SU-DHL-6 (cell line): ENCODE measurements at regions not wholly inside any gene's neighbourhood (a gene's known extent, or its start where the extent isn't known, plus 50 kb on each side); places are given as distances from the start of the nearest gene placed in this dataset.

Source experiments
- H2AFZ ChIP-seq: fragments of 200-600 bp; sonication (generic); 2 replicates; pipeline ENCODE4 v1.6.1; 2014; ENCODE audit warnings: low read depth, mild to moderate bottlenecking, moderate library complexity, mixed read lengths, antibody characterized with exemption, low read length; ENCODE audit not compliant: severe bottlenecking
- H3F3A ChIP-seq: fragments of 200-600 bp; shearing (Covaris generic); 2 replicates; pipeline ENCODE4 v1.6.0; 2016; ENCODE audit warnings: antibody characterized with exemption, mild to moderate bottlenecking; ENCODE audit not compliant: insufficient read depth
- H3K27ac ChIP-seq: fragments of 200-600 bp; sonication (generic); 2 replicates; pipeline ENCODE4 v1.5.1; 2016; ENCODE audit warnings: low read depth, mild to moderate bottlenecking, low read length, moderate library complexity, mixed read lengths
- H3K27me3 ChIP-seq: fragments of 200-600 bp; sonication (generic), shearing (Covaris generic); 2 replicates; pipeline ENCODE4 v1.6.0; 2014; ENCODE audit warnings: mild to moderate bottlenecking, low read length
- H3K36me3 ChIP-seq: fragments of 200-600 bp; sonication (generic); 2 replicates; pipeline ENCODE4 v1.6.1; 2014; ENCODE audit warnings: mild to moderate bottlenecking, low read length, mixed read lengths
- H3K4me2 ChIP-seq: fragments of 300-600, 200-600 bp; shearing (Covaris generic), sonication (generic); 2 replicates; pipeline ENCODE4 v1.6.0; 2014; ENCODE audit warnings: low read length, low read depth, mild to moderate bottlenecking; ENCODE audit not compliant: poor library complexity, severe bottlenecking
- H3K4me3 ChIP-seq: fragments of 200-600 bp; sonication (generic); 2 replicates; pipeline ENCODE4 v1.5.1; 2014; ENCODE audit warnings: antibody characterized with exemption, low read length, mild to moderate bottlenecking, mixed read lengths; ENCODE audit not compliant: insufficient read depth, poor library complexity, severe bottlenecking
- H3K79me2 ChIP-seq: fragments of 200-600 bp; sonication (generic); 2 replicates; pipeline ENCODE4 v1.6.1; 2014; ENCODE audit warnings: mild to moderate bottlenecking, low read length, moderate library complexity; ENCODE audit not compliant: insufficient read depth
- H3K9ac ChIP-seq: fragments of 200-600 bp; sonication (generic); 2 replicates; pipeline ENCODE4 v1.7.0; 2014; ENCODE audit warnings: mild to moderate bottlenecking, low read length
- H3K9me2 ChIP-seq: fragments of 200-600 bp; sonication (generic); replicated peaks from 2 replicates; pipeline ENCODE4 v1.6.1; 2014; ENCODE audit warnings: low read length; ENCODE audit not compliant: insufficient read depth
- H3K9me3 ChIP-seq: fragments of 200-600 bp; sonication (generic); 2 replicates; pipeline ENCODE4 v1.6.1; 2014; ENCODE audit warnings: low read length, mixed read lengths; ENCODE audit not compliant: insufficient read depth
- H4K20me1 ChIP-seq: fragments of 200-600 bp; sonication (generic); 2 replicates; pipeline ENCODE4 v1.6.1; 2014; ENCODE audit warnings: low read depth, mild to moderate bottlenecking, antibody characterized with exemption, low read length, moderate library complexity, mixed read lengths
- CTCF ChIP-seq: fragments of 200-600 bp; sonication (generic); IDR thresholded peaks from one replicate; pipeline ENCODE4 v1.5.1; 2017; ENCODE audit warnings: antibody characterized with exemption, mild to moderate bottlenecking, low read length, moderate library complexity; ENCODE audit not compliant: insufficient read depth, poor library complexity, severe bottlenecking
- EZH2phosphoT487 ChIP-seq: fragments of 200-600 bp; sonication (generic), shearing (Covaris generic); conservative IDR thresholded peaks from 2 replicates; pipeline ENCODE4 v1.6.1; 2018; ENCODE audit warnings: mild to moderate bottlenecking, antibody characterized with exemption, low read length, moderate library complexity, mixed read lengths

DNA sequence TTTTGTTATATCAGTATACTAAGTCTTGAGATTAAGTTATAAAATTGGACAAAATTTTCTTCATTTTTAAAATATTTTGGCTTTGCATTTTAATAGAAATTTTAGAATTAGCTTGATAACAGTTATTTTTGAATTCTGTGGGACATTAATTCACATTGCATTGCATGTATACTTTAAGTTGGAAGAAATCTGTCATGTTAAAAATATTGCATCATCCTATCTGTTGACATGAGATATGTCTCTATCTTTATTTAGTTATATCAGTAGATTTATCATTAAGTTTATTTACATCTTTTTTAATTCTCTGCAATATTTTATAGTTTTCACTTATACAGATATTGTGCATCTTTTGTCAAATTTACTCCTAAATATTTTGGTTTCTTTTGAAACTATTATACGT is 904.6 kb upstream of the NR2F2 start:
- no peaks in the 10 kb centered on the region for H3K36me3 ChIP-seq
- TF ChIP-seq EZH2phosphoT487 (no peak), CTCF (no peak)

GRCh38 chr15:95429345-95429744 is 901.2 kb upstream of the NR2F2 start:
- Histone ChIP-seq H3K4me2 (no peak overlapping the region), H3K27ac (no peak overlapping the region), H3K9me2 (no peaks in the 10 kb centered on the region), H3K9ac (no peak overlapping the region), H3K79me2 (no peaks in the 10 kb centered on the region), H3F3A (no peaks in the 10 kb centered on the region), H2AFZ (no peak overlapping the region), H3K4me3 (no peak overlapping the region), H3K27me3 (no peaks in the 10 kb centered on the region), H3K9me3 (no peaks in the 10 kb centered on the region), H3K36me3 (no peaks in the 10 kb centered on the region), H4K20me1 (no peaks in the 10 kb centered on the region)
- TF ChIP-seq EZH2phosphoT487, result no peak
- TF ChIP-seq CTCF, result no peak

More for the DNA sequence above, 904.6 kb upstream of the NR2F2 start:
- H3K27me3 ChIP-seq, result no peaks in the 10 kb centered on the region
- no peak overlapping the region for H2AFZ ChIP-seq
- H3K79me2 ChIP-seq, result no peaks in the 10 kb centered on the region
- H3K4me2 ChIP-seq, result no peak overlapping the region
- no peaks in the 10 kb centered on the region for H3K9me2 ChIP-seq
- no peaks in the 10 kb centered on the region for H4K20me1 ChIP-seq
- H3K27ac ChIP-seq, result no peak overlapping the region
- no peaks in the 10 kb centered on the region for H3K9me3 ChIP-seq
- no peak overlapping the region for H3K4me3 ChIP-seq
- H3F3A ChIP-seq, result no peaks in the 10 kb centered on the region
- H3K9ac ChIP-seq, result no peak overlapping the region

GRCh38 chr15:95431518-95431917 is 899.0 kb upstream of the NR2F2 start:
- H4K20me1 ChIP-seq, result no peaks in the 10 kb centered on the region

More at GRCh38 chr15:95431518-95431917, 899.0 kb upstream of the NR2F2 start:
- Histone ChIP-seq H3K27me3 (no peaks in the 10 kb centered on the region), H3K79me2 (no peaks in the 10 kb centered on the region), H3K9me3 (no peaks in the 10 kb centered on the region), H3F3A (no peaks in the 10 kb centered on the region), H3K4me2 (no peak overlapping the region), H3K4me3 (no peak overlapping the region), H2AFZ (no peak overlapping the region), H3K9ac (no peak overlapping the region), H3K9me2 (no peaks in the 10 kb centered on the region), H3K27ac (no peak overlapping the region), H3K36me3 (no peaks in the 10 kb centered on the region)
- TF ChIP-seq EZH2phosphoT487 (no peak), CTCF (no peak)
